ENCODE measurements at regions not wholly inside any gene's neighbourhood (a gene's known extent, or its start where the extent isn't known, plus 50 kb on each side); places are given as distances from the start of the nearest gene placed in this dataset.
"Not testable (repeated sequence)": the region's sequence is repeated elsewhere in the genome, so short reads cannot be mapped to it uniquely, and the experiment has no call there.

GRCh38 chr14:66008631-66009030, 477.5 kb upstream of the CCDC196 start:
- Mint-ChIP-seq H3K36me3 (peaks cover 0 to 4% of the 10 kb centered on the region in 2 donors), H3K4me1 (peaks cover 0 to 5% (median 0%) of the 10 kb centered on the region in 4 donors), H3K4me3 (no peak overlapping the region), H3K27ac (no peak overlapping the region), H3K9me3 (peaks cover 0 to 8% (median 0%) of the 10 kb centered on the region in 8 donors), H3K27me3 (peaks cover 4% of the 10 kb centered on the region in 2 donors)
- H3K4me3 ChIP-seq (ENCODE audit: low read length in 2 of 2) = no peak overlapping the region
- no peak overlapping the region for H3K27ac ChIP-seq (ENCODE audit: low read depth, low read length)
- H3K27me3 ChIP-seq (ENCODE audit: insufficient read depth, low read length) = no peaks in the 10 kb centered on the region
- POLR2A ChIA-PET (ENCODE audit: partially characterized antibody) = no interaction called here
- H3K36me3 ChIP-seq (ENCODE audit: insufficient read depth, low read length) = no peaks in the 10 kb centered on the region
- no peaks in the 10 kb centered on the region for H3K4me1 ChIP-seq (ENCODE audit: insufficient read depth, low read length)
- CTCF ChIA-PET (ENCODE audit: partially characterized antibody) = interaction anchor here (1.1 to 1.4 kb wide), 2 partner anchors 9 to 49 kb away, joined by 3 to 4 read pairs; no protein-coding TSS in a partner anchor
- no peak for DNase-seq
- intact Hi-C loops (cut with micrococcal nuclease) = no loop called here
- no peaks in the 10 kb centered on the region for H3K9me3 ChIP-seq (ENCODE audit: control insufficient read depth in 1 of 2, low read length in 2 of 2)

GRCh38 chr14:66009089-66009488, 477.1 kb upstream of the CCDC196 start:
- H3K36me3 ChIP-seq (ENCODE audit: insufficient read depth, low read length) = no peaks in the 10 kb centered on the region

GRCh38 chr14:66010695-66011094, 475.5 kb upstream of the CCDC196 start:
- intact Hi-C loops (cut with micrococcal nuclease) = no loop called here
- no peaks in the 10 kb centered on the region for H3K36me3 ChIP-seq (ENCODE audit: insufficient read depth, low read length)
- Mint-ChIP-seq H3K9me3 (peaks cover 0 to 2% (median 0%) of the 10 kb centered on the region in 8 donors), H3K36me3 (no peaks in the 10 kb centered on the region), H3K27me3 (peaks cover 0 to 4% of the 10 kb centered on the region in 2 donors), H3K4me3 (no peak overlapping the region), H3K27ac (no peak overlapping the region), H3K4me1 (peaks cover 0 to 5% (median 0%) of the 10 kb centered on the region in 4 donors)
- ChIA-PET POLR2A (ENCODE audit: partially characterized antibody) (no interaction called here), CTCF (ENCODE audit: partially characterized antibody) (no interaction called here)
- no peak overlapping the region for H3K27ac ChIP-seq (ENCODE audit: low read depth, low read length)
- H3K9me3 ChIP-seq (ENCODE audit: control insufficient read depth in 1 of 2, low read length in 2 of 2) = no peaks in the 10 kb centered on the region
- H3K4me3 ChIP-seq (ENCODE audit: low read length in 2 of 2) = no peak overlapping the region
- no peaks in the 10 kb centered on the region for H3K27me3 ChIP-seq (ENCODE audit: insufficient read depth, low read length)
- H3K4me1 ChIP-seq (ENCODE audit: insufficient read depth, low read length) = no peaks in the 10 kb centered on the region
- DNase-seq = no peak

More at GRCh38 chr14:66009089-66009488, 477.1 kb upstream of the CCDC196 start:
- H3K27ac Mint-ChIP-seq = no peak overlapping the region
- Histone ChIP-seq H3K9me3 (ENCODE audit: control insufficient read depth in 1 of 2, low read length in 2 of 2) (no peaks in the 10 kb centered on the region), H3K27me3 (ENCODE audit: insufficient read depth, low read length) (no peaks in the 10 kb centered on the region), H3K27ac (ENCODE audit: low read depth, low read length) (no peak overlapping the region), H3K4me3 (ENCODE audit: low read length in 2 of 2) (no peak overlapping the region), H3K4me1 (ENCODE audit: insufficient read depth, low read length) (no peaks in the 10 kb centered on the region)
- peaks cover 0 to 4% of the 10 kb centered on the region in 2 donors for H3K36me3 Mint-ChIP-seq
- POLR2A ChIA-PET (ENCODE audit: partially characterized antibody) = no interaction called here
- H3K4me1 Mint-ChIP-seq = peaks cover 0 to 5% (median 0%) of the 10 kb centered on the region in 4 donors
- no peak overlapping the region for H3K4me3 Mint-ChIP-seq
- intact Hi-C loops (cut with micrococcal nuclease) = no loop called here
- DNase-seq = no peak
- H3K9me3 Mint-ChIP-seq = peaks cover 0 to 6% (median 0%) of the 10 kb centered on the region in 8 donors
- CTCF ChIA-PET (ENCODE audit: partially characterized antibody) = interaction anchor here (1.1 to 1.4 kb wide), 2 partner anchors 9 to 49 kb away, joined by 3 to 4 read pairs; no protein-coding TSS in a partner anchor
- H3K27me3 Mint-ChIP-seq = peaks cover 4% of the 10 kb centered on the region in 2 donors

GRCh38 chr14:66011855-66012254, 474.3 kb upstream of the CCDC196 start:
- Histone ChIP-seq H3K4me3 (ENCODE audit: low read length in 2 of 2) (no peak overlapping the region), H3K27me3 (ENCODE audit: insufficient read depth, low read length) (no peaks in the 10 kb centered on the region), H3K4me1 (ENCODE audit: insufficient read depth, low read length) (no peaks in the 10 kb centered on the region), H3K36me3 (ENCODE audit: insufficient read depth, low read length) (no peaks in the 10 kb centered on the region), H3K27ac (ENCODE audit: low read depth, low read length) (no peak overlapping the region), H3K9me3 (ENCODE audit: control insufficient read depth in 1 of 2, low read length in 2 of 2) (no peaks in the 10 kb centered on the region)
- H3K27ac Mint-ChIP-seq = no peak overlapping the region
- H3K4me1 Mint-ChIP-seq = peaks cover 0 to 5% (median 0%) of the 10 kb centered on the region in 4 donors
- H3K36me3 Mint-ChIP-seq = no peaks in the 10 kb centered on the region
- H3K9me3 Mint-ChIP-seq = no peaks in the 10 kb centered on the region
- no peak for DNase-seq
- H3K27me3 Mint-ChIP-seq = peaks cover 0 to 4% of the 10 kb centered on the region in 2 donors
- no peak overlapping the region for H3K4me3 Mint-ChIP-seq
- intact Hi-C loops (cut with micrococcal nuclease) = no loop called here
- POLR2A ChIA-PET (ENCODE audit: partially characterized antibody) = no interaction called here
- CTCF ChIA-PET (ENCODE audit: partially characterized antibody) = no interaction called here

- H3K4me1 ChIP-seq (ENCODE audit: insufficient read depth, low read length); POLR2A ChIA-PET (ENCODE audit: partially characterized antibody); H3K27ac ChIP-seq (ENCODE audit: low read depth, low read length); DNase-seq; H3K36me3 Mint-ChIP-seq; H3K9me3 Mint-ChIP-seq; H3K9me3 ChIP-seq (ENCODE audit: control insufficient read depth in 1 of 2, low read length in 2 of 2); H3K4me3 ChIP-seq (ENCODE audit: low read length in 2 of 2); intact Hi-C loops (cut with micrococcal nuclease); H3K27ac Mint-ChIP-seq; H3K27me3 Mint-ChIP-seq; H3K36me3 ChIP-seq (ENCODE audit: insufficient read depth, low read length); CTCF ChIA-PET (ENCODE audit: partially characterized antibody); H3K4me3 Mint-ChIP-seq; H3K4me1 Mint-ChIP-seq; H3K27me3 ChIP-seq (ENCODE audit: insufficient read depth, low read length): not testable (repeated sequence)
Observed at GRCh38 chr14:66013607-66014006, 472.6 kb upstream of the CCDC196 start.

GRCh38 chr14:66015071-66015780, 470.9 kb upstream of the CCDC196 start:
- no peak overlapping the region for H3K27ac Mint-ChIP-seq
- DNase-seq = no peak
- intact Hi-C loops (cut with micrococcal nuclease) = no loop called here
- H3K4me3 Mint-ChIP-seq = no peak overlapping the region
- Histone ChIP-seq H3K27me3 (ENCODE audit: insufficient read depth, low read length) (no peaks in the 10 kb centered on the region), H3K4me1 (ENCODE audit: insufficient read depth, low read length) (no peaks in the 10 kb centered on the region), H3K4me3 (ENCODE audit: low read length in 2 of 2) (no peak overlapping the region), H3K9me3 (ENCODE audit: control insufficient read depth in 1 of 2, low read length in 2 of 2) (no peaks in the 10 kb centered on the region), H3K27ac (ENCODE audit: low read depth, low read length) (no peak overlapping the region), H3K36me3 (ENCODE audit: insufficient read depth, low read length) (no peaks in the 10 kb centered on the region)
- peaks cover 0 to 5% (median 0%) of the 10 kb centered on the region in 4 donors for H3K4me1 Mint-ChIP-seq
- H3K27me3 Mint-ChIP-seq = no peaks in the 10 kb centered on the region
- CTCF ChIA-PET (ENCODE audit: partially characterized antibody) = no interaction called here
- H3K9me3 Mint-ChIP-seq = no peaks in the 10 kb centered on the region
- peaks cover 0 to 4% of the 10 kb centered on the region in 2 donors for H3K36me3 Mint-ChIP-seq
- POLR2A ChIA-PET (ENCODE audit: partially characterized antibody) = no interaction called here

GRCh38 chr14:66017927-66018326, 468.2 kb upstream of the CCDC196 start:
- H3K27ac ChIP-seq (ENCODE audit: low read depth, low read length) = no peak overlapping the region
- ChIA-PET CTCF (ENCODE audit: partially characterized antibody) (interaction anchor here (0.6 to 1.1 kb wide), 2 partner anchors 9 to 33 kb away, joined by 3 to 4 read pairs; no protein-coding TSS in a partner anchor), POLR2A (ENCODE audit: partially characterized antibody) (no interaction called here)
- H3K9me3 ChIP-seq (ENCODE audit: control insufficient read depth in 1 of 2, low read length in 2 of 2) = no peaks in the 10 kb centered on the region
- H3K27ac Mint-ChIP-seq = no peak overlapping the region
- H3K9me3 Mint-ChIP-seq = no peaks in the 10 kb centered on the region
- H3K4me3 ChIP-seq (ENCODE audit: low read length in 2 of 2) = no peak overlapping the region
- no peaks in the 10 kb centered on the region for H3K36me3 ChIP-seq (ENCODE audit: insufficient read depth, low read length)
- H3K4me3 Mint-ChIP-seq = no peak overlapping the region
- no peaks in the 10 kb centered on the region for H3K27me3 Mint-ChIP-seq
- no peaks in the 10 kb centered on the region for H3K4me1 ChIP-seq (ENCODE audit: insufficient read depth, low read length)
- H3K27me3 ChIP-seq (ENCODE audit: insufficient read depth, low read length) = no peaks in the 10 kb centered on the region
- no peak for DNase-seq
- peaks cover 0 to 4% of the 10 kb centered on the region in 2 donors for H3K36me3 Mint-ChIP-seq
- intact Hi-C loops (cut with micrococcal nuclease) = no loop called here
- peaks cover 0 to 4% (median 0%) of the 10 kb centered on the region in 4 donors for H3K4me1 Mint-ChIP-seq

Data from CD4-positive, alpha-beta memory T cell (primary cell).